ENCODE measurements at regions not wholly inside any gene's neighbourhood (a gene's known extent, or its start where the extent isn't known, plus 50 kb on each side); places are given as distances from the start of the nearest gene placed in this dataset.

DNA sequence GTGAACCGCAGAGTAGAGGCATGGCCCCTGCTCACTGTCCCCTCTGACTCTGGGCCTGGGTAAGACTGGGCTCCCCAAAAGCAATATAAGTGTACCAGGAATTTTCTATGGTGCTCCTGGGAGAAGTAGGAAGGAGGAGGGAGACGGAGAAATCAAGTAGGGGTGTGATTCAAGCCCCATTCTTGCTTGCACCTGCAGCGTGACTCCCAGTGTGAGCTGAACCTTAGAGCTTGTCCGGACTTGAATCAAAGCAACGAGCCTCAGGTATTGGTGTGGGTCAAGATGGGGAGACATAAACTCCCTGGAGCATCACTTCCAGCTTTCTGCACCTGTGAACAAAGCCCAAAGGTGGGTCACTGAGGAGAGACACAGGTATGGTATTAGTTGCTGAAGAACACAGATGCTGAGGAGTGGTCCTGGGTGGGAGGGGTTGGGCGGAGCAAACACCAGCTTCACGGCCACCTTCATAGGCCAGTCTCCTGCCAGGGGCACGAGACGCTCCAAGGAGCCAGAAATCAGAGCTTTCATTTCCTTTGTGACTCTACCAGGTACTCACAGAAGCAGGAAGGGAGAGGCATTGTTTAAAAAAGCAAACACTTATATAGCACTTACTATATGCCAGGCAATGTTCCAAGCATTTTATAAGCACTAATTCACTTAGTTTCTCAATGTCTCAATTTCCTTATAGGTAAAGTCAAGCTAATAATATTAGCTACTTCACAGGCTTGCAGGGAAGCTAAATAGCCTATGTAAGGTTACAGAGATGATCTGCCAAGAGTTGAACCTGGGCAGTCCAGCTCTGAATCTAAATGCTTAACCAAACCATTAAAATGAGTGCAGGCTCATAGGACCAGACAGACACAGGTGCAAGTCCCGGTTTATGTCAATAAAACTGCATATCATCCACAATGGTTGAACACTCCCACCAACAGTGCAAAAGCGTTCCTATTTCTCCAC lies 775.3 kb downstream of the UQCRFS1 start:
- TF ChIP-seq, protein P1, sequence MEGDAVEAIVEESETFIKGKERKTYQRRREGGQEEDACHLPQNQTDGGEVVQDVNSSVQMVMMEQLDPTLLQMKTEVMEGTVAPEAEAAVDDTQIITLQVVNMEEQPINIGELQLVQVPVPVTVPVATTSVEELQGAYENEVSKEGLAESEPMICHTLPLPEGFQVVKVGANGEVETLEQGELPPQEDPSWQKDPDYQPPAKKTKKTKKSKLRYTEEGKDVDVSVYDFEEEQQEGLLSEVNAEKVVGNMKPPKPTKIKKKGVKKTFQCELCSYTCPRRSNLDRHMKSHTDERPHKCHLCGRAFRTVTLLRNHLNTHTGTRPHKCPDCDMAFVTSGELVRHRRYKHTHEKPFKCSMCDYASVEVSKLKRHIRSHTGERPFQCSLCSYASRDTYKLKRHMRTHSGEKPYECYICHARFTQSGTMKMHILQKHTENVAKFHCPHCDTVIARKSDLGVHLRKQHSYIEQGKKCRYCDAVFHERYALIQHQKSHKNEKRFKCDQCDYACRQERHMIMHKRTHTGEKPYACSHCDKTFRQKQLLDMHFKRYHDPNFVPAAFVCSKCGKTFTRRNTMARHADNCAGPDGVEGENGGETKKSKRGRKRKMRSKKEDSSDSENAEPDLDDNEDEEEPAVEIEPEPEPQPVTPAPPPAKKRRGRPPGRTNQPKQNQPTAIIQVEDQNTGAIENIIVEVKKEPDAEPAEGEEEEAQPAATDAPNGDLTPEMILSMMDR (conservative IDR thresholded peaks at IDR 0.05 in 1 of 2, IDR thresholded peaks at IDR 0.05 in 1 of 2; ENCODE audit: extremely low read depth in 1 of 2, insufficient read depth in 1 of 2, low read depth in 1 of 2, low read length in 2 of 2): no peak
- TF ChIP-seq EZH2 (IDR thresholded peaks at IDR 0.05; ENCODE audit: borderline replicate concordance, low read length): no peak

Measured in mammary epithelial cell (primary cell).